ENCODE measurements at regions not wholly inside any gene's neighbourhood (a gene's known extent, or its start where the extent isn't known, plus 50 kb on each side); places are given as distances from the start of the nearest gene placed in this dataset.

GRCh38 chr1:105872817-105873216 is 1183.7 kb upstream of the PRMT6 start:
- ChIA-PET RAD21 (ENCODE audit: unreplicated experiment) (no interaction called here), CTCF (no interaction called here), POLR2A (no interaction called here), SMC1A (ENCODE audit: uncharacterized antibody, unreplicated experiment) (no interaction called here)
- no TSS peak for BruUV-seq (replicated peaks)
- H3K4me3 ChIP-seq = no peak overlapping the region
- no peak for FAIRE-seq
- no peak for DNase-seq (ENCODE audit: low read depth, low spot score)
- H3K79me2 ChIP-seq (ENCODE audit: control insufficient read depth, insufficient read depth, low read length) = no peaks in the 10 kb centered on the region
- no peaks in the 10 kb centered on the region for H3K9me3 ChIP-seq (replicated peaks; ENCODE audit: control insufficient read depth, insufficient read depth, low read length)
- 8% methylated on average over 1 of the region's 1 CpG for WGBS (ENCODE audit: insufficient coverage, insufficient replicate concordance, low lambda C conversion rate, missing lambda C conversion rate)
- H3K27me3 ChIP-seq (replicated peaks in 1 of 2; ENCODE audit: control insufficient read depth in 2 of 2, insufficient read depth in 2 of 2, low read length in 1 of 2) = no peaks in the 10 kb centered on the region
- ATAC-seq = no peak
- no peaks in the 10 kb centered on the region for H3K36me3 ChIP-seq (ENCODE audit: control insufficient read depth in 2 of 2, insufficient read depth in 2 of 2, low read length in 1 of 2)
- in situ Hi-C loops (cut with MboI) (no loop called here), intact Hi-C loops (cut with micrococcal nuclease; ENCODE audit: unreplicated experiment) (no loop called here)
- H3K27ac ChIP-seq (ENCODE audit: control insufficient read depth, insufficient read depth) = no peak overlapping the region
- no peak overlapping the region for H2AFZ ChIP-seq (ENCODE audit: control insufficient read depth, low read depth, low read length)
- no peak overlapping the region for H3K4me2 ChIP-seq (ENCODE audit: control insufficient read depth, insufficient read depth)
- no peak overlapping the region for H3K9ac ChIP-seq (ENCODE audit: control insufficient read depth, insufficient read depth, low read length)
- no peaks in the 10 kb centered on the region for H3K4me1 ChIP-seq (ENCODE audit: control insufficient read depth, insufficient read depth, low read length)
- H4K20me1 ChIP-seq (ENCODE audit: control insufficient read depth, insufficient read depth) = no peaks in the 10 kb centered on the region
- no peak for TF ChIP-seq SMARCA5 (IDR thresholded peaks at IDR 0.05)
- TF ChIP-seq CHD1 (IDR thresholded peaks at IDR 0.05; ENCODE audit: low read depth, low read length) = no peak
- TF ChIP-seq MEF2B (IDR thresholded peaks at IDR 0.05; ENCODE audit: partially characterized antibody, poor library complexity, severe bottlenecking) = no peak
- TF ChIP-seq, protein P1, sequence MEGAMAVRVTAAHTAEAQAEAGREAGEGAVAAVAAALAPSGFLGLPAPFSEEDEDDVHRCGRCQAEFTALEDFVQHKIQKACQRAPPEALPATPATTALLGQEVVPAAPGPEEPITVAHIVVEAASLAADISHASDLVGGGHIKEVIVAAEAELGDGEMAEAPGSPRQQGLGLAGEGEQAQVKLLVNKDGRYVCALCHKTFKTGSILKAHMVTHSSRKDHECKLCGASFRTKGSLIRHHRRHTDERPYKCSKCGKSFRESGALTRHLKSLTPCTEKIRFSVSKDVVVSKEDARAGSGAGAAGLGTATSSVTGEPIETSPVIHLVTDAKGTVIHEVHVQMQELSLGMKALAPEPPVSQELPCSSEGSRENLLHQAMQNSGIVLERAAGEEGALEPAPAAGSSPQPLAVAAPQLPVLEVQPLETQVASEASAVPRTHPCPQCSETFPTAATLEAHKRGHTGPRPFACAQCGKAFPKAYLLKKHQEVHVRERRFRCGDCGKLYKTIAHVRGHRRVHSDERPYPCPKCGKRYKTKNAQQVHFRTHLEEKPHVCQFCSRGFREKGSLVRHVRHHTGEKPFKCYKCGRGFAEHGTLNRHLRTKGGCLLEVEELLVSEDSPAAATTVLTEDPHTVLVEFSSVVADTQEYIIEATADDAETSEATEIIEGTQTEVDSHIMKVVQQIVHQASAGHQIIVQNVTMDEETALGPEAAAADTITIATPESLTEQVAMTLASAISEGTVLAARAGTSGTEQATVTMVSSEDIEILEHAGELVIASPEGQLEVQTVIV (IDR thresholded peaks at IDR 0.05; ENCODE audit: borderline replicate concordance, partially characterized antibody) = no peak
- no peak for TF ChIP-seq REST (IDR thresholded peaks at IDR 0.05; ENCODE audit: low read depth, low read length)
- TF ChIP-seq TARDBP (IDR thresholded peaks at IDR 0.05; ENCODE audit: borderline replicate concordance) = no peak
- TF ChIP-seq ZNF207 (IDR thresholded peaks at IDR 0.05; ENCODE audit: borderline replicate concordance) = no peak
- TF ChIP-seq, protein P2, sequence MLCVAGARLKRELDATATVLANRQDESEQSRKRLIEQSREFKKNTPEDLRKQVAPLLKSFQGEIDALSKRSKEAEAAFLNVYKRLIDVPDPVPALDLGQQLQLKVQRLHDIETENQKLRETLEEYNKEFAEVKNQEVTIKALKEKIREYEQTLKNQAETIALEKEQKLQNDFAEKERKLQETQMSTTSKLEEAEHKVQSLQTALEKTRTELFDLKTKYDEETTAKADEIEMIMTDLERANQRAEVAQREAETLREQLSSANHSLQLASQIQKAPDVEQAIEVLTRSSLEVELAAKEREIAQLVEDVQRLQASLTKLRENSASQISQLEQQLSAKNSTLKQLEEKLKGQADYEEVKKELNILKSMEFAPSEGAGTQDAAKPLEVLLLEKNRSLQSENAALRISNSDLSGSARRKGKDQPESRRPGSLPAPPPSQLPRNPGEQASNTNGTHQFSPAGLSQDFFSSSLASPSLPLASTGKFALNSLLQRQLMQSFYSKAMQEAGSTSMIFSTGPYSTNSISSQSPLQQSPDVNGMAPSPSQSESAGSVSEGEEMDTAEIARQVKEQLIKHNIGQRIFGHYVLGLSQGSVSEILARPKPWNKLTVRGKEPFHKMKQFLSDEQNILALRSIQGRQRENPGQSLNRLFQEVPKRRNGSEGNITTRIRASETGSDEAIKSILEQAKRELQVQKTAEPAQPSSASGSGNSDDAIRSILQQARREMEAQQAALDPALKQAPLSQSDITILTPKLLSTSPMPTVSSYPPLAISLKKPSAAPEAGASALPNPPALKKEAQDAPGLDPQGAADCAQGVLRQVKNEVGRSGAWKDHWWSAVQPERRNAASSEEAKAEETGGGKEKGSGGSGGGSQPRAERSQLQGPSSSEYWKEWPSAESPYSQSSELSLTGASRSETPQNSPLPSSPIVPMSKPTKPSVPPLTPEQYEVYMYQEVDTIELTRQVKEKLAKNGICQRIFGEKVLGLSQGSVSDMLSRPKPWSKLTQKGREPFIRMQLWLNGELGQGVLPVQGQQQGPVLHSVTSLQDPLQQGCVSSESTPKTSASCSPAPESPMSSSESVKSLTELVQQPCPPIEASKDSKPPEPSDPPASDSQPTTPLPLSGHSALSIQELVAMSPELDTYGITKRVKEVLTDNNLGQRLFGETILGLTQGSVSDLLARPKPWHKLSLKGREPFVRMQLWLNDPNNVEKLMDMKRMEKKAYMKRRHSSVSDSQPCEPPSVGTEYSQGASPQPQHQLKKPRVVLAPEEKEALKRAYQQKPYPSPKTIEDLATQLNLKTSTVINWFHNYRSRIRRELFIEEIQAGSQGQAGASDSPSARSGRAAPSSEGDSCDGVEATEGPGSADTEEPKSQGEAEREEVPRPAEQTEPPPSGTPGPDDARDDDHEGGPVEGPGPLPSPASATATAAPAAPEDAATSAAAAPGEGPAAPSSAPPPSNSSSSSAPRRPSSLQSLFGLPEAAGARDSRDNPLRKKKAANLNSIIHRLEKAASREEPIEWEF (IDR thresholded peaks at IDR 0.05; ENCODE audit: insufficient replicate concordance, low read depth, low read length) = no peak
- no peak for TF ChIP-seq SREBF2 (IDR thresholded peaks at IDR 0.05; ENCODE audit: low read length)
- no peak for TF ChIP-seq YY1 (IDR thresholded peaks at IDR 0.05; ENCODE audit: low read depth, low read length)
- TF ChIP-seq MTA2 (IDR thresholded peaks at IDR 0.05; ENCODE audit: low read depth) = no peak
- TF ChIP-seq, protein P3, sequence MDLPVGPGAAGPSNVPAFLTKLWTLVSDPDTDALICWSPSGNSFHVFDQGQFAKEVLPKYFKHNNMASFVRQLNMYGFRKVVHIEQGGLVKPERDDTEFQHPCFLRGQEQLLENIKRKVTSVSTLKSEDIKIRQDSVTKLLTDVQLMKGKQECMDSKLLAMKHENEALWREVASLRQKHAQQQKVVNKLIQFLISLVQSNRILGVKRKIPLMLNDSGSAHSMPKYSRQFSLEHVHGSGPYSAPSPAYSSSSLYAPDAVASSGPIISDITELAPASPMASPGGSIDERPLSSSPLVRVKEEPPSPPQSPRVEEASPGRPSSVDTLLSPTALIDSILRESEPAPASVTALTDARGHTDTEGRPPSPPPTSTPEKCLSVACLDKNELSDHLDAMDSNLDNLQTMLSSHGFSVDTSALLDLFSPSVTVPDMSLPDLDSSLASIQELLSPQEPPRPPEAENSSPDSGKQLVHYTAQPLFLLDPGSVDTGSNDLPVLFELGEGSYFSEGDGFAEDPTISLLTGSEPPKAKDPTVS (IDR thresholded peaks at IDR 0.05; ENCODE audit: low read depth, low read length) = no peak
- TF ChIP-seq POLR2AphosphoS2 (IDR thresholded peaks at IDR 0.05; ENCODE audit: low read depth, low read length) = no peak

Measured in GM12878 (cell line).